ENCODE measurements at regions not wholly inside any gene's neighbourhood (a gene's known extent, or its start where the extent isn't known, plus 50 kb on each side); places are given as distances from the start of the nearest gene placed in this dataset.

DNA sequence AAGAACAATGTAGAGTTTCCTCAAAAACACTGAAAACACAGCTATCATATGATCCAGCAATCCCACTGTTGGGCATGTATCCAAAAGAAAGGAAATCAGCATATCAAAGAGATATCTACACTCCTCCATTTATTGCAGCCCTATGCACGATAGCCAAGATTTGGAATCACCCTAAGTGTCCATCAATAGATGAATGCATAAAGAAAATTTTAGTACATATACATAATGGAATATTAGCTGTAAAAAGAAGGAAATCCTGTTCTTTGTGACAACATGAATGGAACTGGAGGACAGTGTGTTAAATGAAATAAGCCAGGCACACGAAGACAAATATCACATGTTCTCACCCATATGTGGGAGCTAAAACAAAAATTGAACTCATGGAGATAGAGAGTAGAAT lies 114.5 kb upstream of the FN1 start:
- no peak overlapping the region for H2AFZ ChIP-seq (ENCODE audit: low read length)
- H2AK5ac ChIP-seq (ENCODE audit: low read depth, low read length), result no peak overlapping the region
- no peaks in the 10 kb centered on the region for H3K23me2 ChIP-seq (ENCODE audit: low read depth, low read length)
- no peak overlapping the region for H3K18ac ChIP-seq (ENCODE audit: extremely low read depth, low read length)
- no peak overlapping the region for H4K8ac ChIP-seq (ENCODE audit: extremely low read depth, insufficient read depth, low read length)
- no peak overlapping the region for H2BK5ac ChIP-seq (ENCODE audit: low read depth, low read length)
- H3K27me3 ChIP-seq (replicated peaks in 1 of 4; ENCODE audit: control insufficient read depth in 3 of 4, extremely low read depth in 1 of 4, insufficient read depth in 3 of 4, low read length in 3 of 4), result no peaks in the 10 kb centered on the region
- no peak overlapping the region for H2BK120ac ChIP-seq (replicated peaks; ENCODE audit: low read depth, low read length)
- no peaks in the 10 kb centered on the region for H4K20me1 ChIP-seq (replicated peaks in 1 of 2; ENCODE audit: control insufficient read depth in 1 of 2, insufficient read depth in 2 of 2, low read length in 2 of 2)
- no peak overlapping the region for H3K9ac ChIP-seq (replicated peaks in 1 of 4; ENCODE audit: extremely low read depth in 1 of 4, low read depth in 3 of 4, low read length in 3 of 4)
- H2BK20ac ChIP-seq (ENCODE audit: low read length), result no peak overlapping the region
- H3K23ac ChIP-seq (ENCODE audit: insufficient read length), result no peak overlapping the region
- peaks cover 0 to 3% (median 1%) of the 10 kb centered on the region in 4 experiments; a peak in 2 of 7 replicates for H3K4me1 ChIP-seq (replicated peaks in 1 of 4; ENCODE audit: control insufficient read depth in 3 of 4, insufficient read depth in 4 of 4, low read length in 3 of 4)
- H3K4ac ChIP-seq (replicated peaks; ENCODE audit: insufficient read length, low read depth, low read length), result no peak overlapping the region
- no peaks in the 10 kb centered on the region for H3K79me2 ChIP-seq (ENCODE audit: control insufficient read depth in 1 of 2, insufficient read depth in 2 of 2, low read length in 2 of 2)
- no peak overlapping the region for H4K5ac ChIP-seq (ENCODE audit: insufficient read length, low read depth, low read length)
- no peak for FAIRE-seq
- no peak overlapping the region for H3K56ac ChIP-seq (replicated peaks; ENCODE audit: insufficient read length, low read depth, low read length)
- H3K27ac ChIP-seq (ENCODE audit: low read depth, low read length), result no peak overlapping the region
- H3K4me2 ChIP-seq (ENCODE audit: insufficient read depth in 1 of 2, low read depth in 2 of 2, low read length in 2 of 2), result no peak overlapping the region
- POLR2A ChIA-PET (ENCODE audit: partially characterized antibody), result no interaction called here
- H2BK15ac ChIP-seq (ENCODE audit: low read length), result no peak overlapping the region
- WGBS, 2 experiments (ENCODE audit: extremely low coverage in 1 of 2, insufficient coverage in 1 of 2, insufficient read length in 1 of 2, insufficient replicate concordance in 2 of 2, low coverage in 1 of 2, low lambda C conversion rate in 2 of 2, missing lambda C conversion rate in 1 of 2), result 93% methylated on average over 2 of the region's 2 CpGs; no CpG with 5 or more reads in 1 of the 2 experiments
- H3K36me3 ChIP-seq (ENCODE audit: control insufficient read depth in 2 of 4, insufficient read depth in 4 of 4, low read length in 3 of 4), result no peaks in the 10 kb centered on the region
- H3K14ac ChIP-seq (ENCODE audit: insufficient read length), result no peak overlapping the region
- H2BK12ac ChIP-seq (ENCODE audit: low read depth, low read length), result no peak overlapping the region
- H3K9me3 ChIP-seq (ENCODE audit: insufficient read depth in 2 of 2, low read depth in 1 of 2, low read length in 1 of 2), result no peaks in the 10 kb centered on the region
- CTCF ChIA-PET (ENCODE audit: partially characterized antibody), result interaction anchor here (1.2 kb wide), 1 partner anchor 163 kb away, joined by 3 read pairs; no protein-coding TSS in a partner anchor
- DNase-seq (ENCODE audit: low read depth in 1 of 2, low spot score in 2 of 2), result no peak
- H4K91ac ChIP-seq (replicated peaks; ENCODE audit: insufficient read length, low read length), result no peak overlapping the region
- H3K4me3 ChIP-seq (ENCODE audit: extremely low read depth in 1 of 4, insufficient read depth in 2 of 4, low read depth in 3 of 4, low read length in 4 of 4), result no peak overlapping the region
- no peaks in the 10 kb centered on the region for H3K79me1 ChIP-seq (ENCODE audit: low read depth, low read length)
- TF ChIP-seq RBBP5 (IDR thresholded peaks at IDR 0.05; ENCODE audit: borderline replicate concordance, low read depth, low read length) (no peak), YY1 (IDR thresholded peaks at IDR 0.05; ENCODE audit: low read depth, low read length) (no peak), BACH1 (IDR thresholded peaks at IDR 0.05; ENCODE audit: low read length) (no peak), GTF2F1 (IDR thresholded peaks at IDR 0.05; ENCODE audit: borderline replicate concordance, low read depth, low read length) (no peak), EGR1 (IDR thresholded peaks at IDR 0.05; ENCODE audit: borderline replicate concordance, low read depth, low read length) (no peak), MAFK (IDR thresholded peaks at IDR 0.05; ENCODE audit: low read depth, low read length) (no peak), SAP30 (IDR thresholded peaks at IDR 0.05; ENCODE audit: insufficient read depth, insufficient replicate concordance, low read length) (no peak), RXRA (IDR thresholded peaks at IDR 0.05; ENCODE audit: insufficient read depth, low read depth, low read length) (no peak), ZNF274 (IDR thresholded peaks at IDR 0.05; ENCODE audit: borderline replicate concordance, extremely low read depth, low read length) (no peak), POLR2AphosphoS5 (IDR thresholded peaks at IDR 0.05; ENCODE audit: low read depth, low read length) (no peak), SP1 (IDR thresholded peaks at IDR 0.05; ENCODE audit: low read depth, low read length) (no peak), GABPA (IDR thresholded peaks at IDR 0.05; ENCODE audit: borderline replicate concordance, insufficient read depth, low read length) (no peak), RFX5 (IDR thresholded peaks at IDR 0.05; ENCODE audit: borderline replicate concordance, low read depth, low read length) (no peak), CREB1 (IDR thresholded peaks at IDR 0.05) (no peak), CHD2 (IDR thresholded peaks at IDR 0.05; ENCODE audit: low read length) (no peak), ASH2L (IDR thresholded peaks at IDR 0.05; ENCODE audit: low read length) (no peak), FOSL1 (IDR thresholded peaks at IDR 0.05; ENCODE audit: insufficient read depth, low read depth, low read length) (no peak)

Measured in H1 (cell line).